NOMO-1 treated with dmso at 0.1 percent for 144 hours (cell line): ENCODE measurements at regions not wholly inside any gene's neighbourhood (a gene's known extent, or its start where the extent isn't known, plus 50 kb on each side); places are given as distances from the start of the nearest gene placed in this dataset.

Source experiments
- DNase-seq: peaks from one replicate; lab custom pipeline; 2025; ENCODE audit not compliant: unreplicated experiment; lab: John Stamatoyannopoulos, UW

GRCh38 chr7:113715981-113716856 lies 202.6 kb downstream of the PPP1R3A start:
- no peak for DNase-seq

GRCh38 chr7:113715262-113715661 lies 203.5 kb downstream of the PPP1R3A start:
- DNase-seq, result no peak

GRCh38 chr7:113710310-113711096 lies 208.3 kb downstream of the PPP1R3A start:
- peak; percentile 2 for DNase-seq

GRCh38 chr7:113705439-113705838 lies 213.4 kb downstream of the PPP1R3A start:
- no peak for DNase-seq

- DNase-seq, result no peak
Measured at GRCh38 chr7:113698556-113699220, 220.1 kb downstream of the PPP1R3A start.

- DNase-seq, result no peak
Measured at GRCh38 chr7:113694149-113694548, 224.7 kb downstream of the PPP1R3A start.

- DNase-seq, result no peak
Measured at GRCh38 chr7:113684165-113684564, 234.6 kb downstream of the PPP1R3A start.

- no peak for DNase-seq
Measured at GRCh38 chr7:113677811-113678210, 241.0 kb downstream of the PPP1R3A start.

- DNase-seq, result no peak
Measured at GRCh38 chr7:113664867-113665266, 253.9 kb downstream of the PPP1R3A start.

- no peak for DNase-seq
Measured at GRCh38 chr7:113659416-113659815, 259.4 kb downstream of the PPP1R3A start.

- no peak for DNase-seq
Measured at GRCh38 chr7:113657603-113658002, 261.2 kb downstream of the PPP1R3A start.

GRCh38 chr7:113652501-113652900 lies 266.3 kb downstream of the PPP1R3A start:
- DNase-seq, result no peak

- no peak for DNase-seq
Measured at GRCh38 chr7:113649556-113649955, 269.3 kb downstream of the PPP1R3A start.

- no peak for DNase-seq
Measured at GRCh38 chr7:113639221-113639620, 279.6 kb downstream of the PPP1R3A start.

GRCh38 chr7:113636727-113637421 lies 281.9 kb downstream of the PPP1R3A start:
- DNase-seq, result no peak

- no peak for DNase-seq
Measured at GRCh38 chr7:113635492-113635891, 283.3 kb downstream of the PPP1R3A start.

GRCh38 chr7:113633073-113633472 lies 285.7 kb downstream of the PPP1R3A start:
- no peak for DNase-seq

GRCh38 chr7:113628948-113629847 lies 289.6 kb downstream of the PPP1R3A start:
- DNase-seq, result no peak

- DNase-seq, result no peak
Measured at GRCh38 chr7:113625494-113626102, 293.2 kb downstream of the PPP1R3A start.

- DNase-seq, result no peak
Measured at GRCh38 chr7:113622796-113623195, 296.0 kb downstream of the PPP1R3A start.
